ENCODE measurements at regions not wholly inside any gene's neighbourhood (a gene's known extent, or its start where the extent isn't known, plus 50 kb on each side); places are given as distances from the start of the nearest gene placed in this dataset.
"Not testable (repeated sequence)": the region's sequence is repeated elsewhere in the genome, so short reads cannot be mapped to it uniquely, and the experiment has no call there.

GRCh38 chr6:97958134-97958533 is 675.1 kb upstream of the MMS22L start:
- no peak for TF ChIP-seq CTCF (IDR thresholded peaks at IDR 0.05; ENCODE audit: extremely low read depth, insufficient read depth, missing control alignments)
- no peak for DNase-seq (ENCODE audit: low spot score)
- in situ Hi-C loops (cut with MboI; ENCODE audit: low pct_unique_long_range_greater_than_20kb, low sequenced_read_pairs, unreplicated experiment), result no loop called here

- no peak for TF ChIP-seq CTCF (IDR thresholded peaks at IDR 0.05; ENCODE audit: extremely low read depth, insufficient read depth, missing control alignments)
- in situ Hi-C loops (cut with MboI; ENCODE audit: low pct_unique_long_range_greater_than_20kb, low sequenced_read_pairs, unreplicated experiment), result no loop called here
- no peak for DNase-seq (ENCODE audit: low spot score)
Measured at GRCh38 chr6:97963193-97963592, 680.2 kb upstream of the MMS22L start.

- TF ChIP-seq CTCF (IDR thresholded peaks at IDR 0.05; ENCODE audit: extremely low read depth, insufficient read depth, missing control alignments), result no peak
- no peak for DNase-seq (ENCODE audit: low spot score)
- in situ Hi-C loops (cut with MboI; ENCODE audit: low pct_unique_long_range_greater_than_20kb, low sequenced_read_pairs, unreplicated experiment), result no loop called here
Measured at GRCh38 chr6:97969065-97969464, 686.0 kb upstream of the MMS22L start.

- in situ Hi-C loops (cut with MboI; ENCODE audit: low pct_unique_long_range_greater_than_20kb, low sequenced_read_pairs, unreplicated experiment), result no loop called here
- TF ChIP-seq CTCF (IDR thresholded peaks at IDR 0.05; ENCODE audit: extremely low read depth, insufficient read depth, missing control alignments), result no peak
- no peak for DNase-seq (ENCODE audit: low spot score)
Measured at GRCh38 chr6:97977084-97977483, 694.1 kb upstream of the MMS22L start.

- no peak for DNase-seq (ENCODE audit: low spot score)
- in situ Hi-C loops (cut with MboI; ENCODE audit: low pct_unique_long_range_greater_than_20kb, low sequenced_read_pairs, unreplicated experiment), result no loop called here
- TF ChIP-seq CTCF (IDR thresholded peaks at IDR 0.05; ENCODE audit: extremely low read depth, insufficient read depth, missing control alignments), result no peak
Measured at GRCh38 chr6:97978855-97979271, 695.8 kb upstream of the MMS22L start.

GRCh38 chr6:97979285-97979684 is 696.3 kb upstream of the MMS22L start:
- in situ Hi-C loops (cut with MboI; ENCODE audit: low pct_unique_long_range_greater_than_20kb, low sequenced_read_pairs, unreplicated experiment); DNase-seq (ENCODE audit: low spot score): not testable (repeated sequence)

- in situ Hi-C loops (cut with MboI; ENCODE audit: low pct_unique_long_range_greater_than_20kb, low sequenced_read_pairs, unreplicated experiment), result no loop called here
Measured at GRCh38 chr6:97989451-97989850, 706.4 kb upstream of the MMS22L start.

More at GRCh38 chr6:97989451-97989850, 706.4 kb upstream of the MMS22L start:
- DNase-seq (ENCODE audit: low spot score), result no peak
- no peak for TF ChIP-seq CTCF (IDR thresholded peaks at IDR 0.05; ENCODE audit: extremely low read depth, insufficient read depth, missing control alignments)

All from GM13977 (cell line).